Hematopoietic multipotent progenitor cell treated with erythropoietin and hydrocortisone succinate and interleukin-3 and kit ligand, for 4 days (in vitro differentiated cells): ENCODE measurements at regions not wholly inside any gene's neighbourhood (a gene's known extent, or its start where the extent isn't known, plus 50 kb on each side); places are given as distances from the start of the nearest gene placed in this dataset.

ENCODE experiments used
- DNase-seq: peaks from one replicate; pipeline ENCODE4 v3.0.0-alpha.2; 2015

DNA sequence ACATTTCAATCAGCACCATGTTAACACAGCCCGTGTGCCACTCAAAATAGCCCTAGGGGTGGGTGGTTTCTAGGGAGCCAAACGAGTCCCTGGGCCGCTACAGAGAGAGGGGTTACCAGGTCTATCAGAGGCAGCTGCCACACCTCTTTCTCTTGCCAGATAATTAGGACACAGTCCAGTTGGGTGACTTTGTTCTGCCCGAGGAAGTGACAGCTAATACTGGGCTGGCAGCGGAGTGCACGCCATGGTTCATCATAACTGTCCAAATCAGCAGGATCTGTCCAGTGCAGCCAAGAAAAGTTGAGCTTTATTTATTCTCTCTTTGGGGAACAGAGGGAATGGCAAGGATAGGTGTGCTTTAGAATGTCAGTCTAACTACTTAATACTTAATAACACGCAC lies 583.8 kb downstream of the BRINP1 start:
- no peak for DNase-seq

DNA sequence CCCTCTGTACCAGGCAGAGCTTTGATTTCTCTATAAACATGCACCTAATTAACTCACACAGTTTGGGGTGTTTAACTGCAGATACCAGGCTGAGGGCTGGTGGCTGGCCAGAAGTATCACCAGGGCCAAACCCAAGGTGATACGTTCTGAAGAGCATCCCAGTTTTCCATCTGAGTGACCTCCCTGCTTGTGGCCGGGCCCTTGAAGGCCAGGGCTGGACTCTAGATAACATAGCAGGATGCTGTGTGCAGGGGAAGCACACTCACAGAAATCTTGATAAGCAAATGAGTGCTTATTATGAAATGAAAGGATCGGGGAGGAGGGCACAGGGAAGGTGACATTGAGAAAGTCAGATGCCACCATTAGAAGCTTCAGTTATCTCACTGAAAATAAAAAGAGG lies 582.4 kb downstream of the BRINP1 start:
- no peak for DNase-seq

DNA sequence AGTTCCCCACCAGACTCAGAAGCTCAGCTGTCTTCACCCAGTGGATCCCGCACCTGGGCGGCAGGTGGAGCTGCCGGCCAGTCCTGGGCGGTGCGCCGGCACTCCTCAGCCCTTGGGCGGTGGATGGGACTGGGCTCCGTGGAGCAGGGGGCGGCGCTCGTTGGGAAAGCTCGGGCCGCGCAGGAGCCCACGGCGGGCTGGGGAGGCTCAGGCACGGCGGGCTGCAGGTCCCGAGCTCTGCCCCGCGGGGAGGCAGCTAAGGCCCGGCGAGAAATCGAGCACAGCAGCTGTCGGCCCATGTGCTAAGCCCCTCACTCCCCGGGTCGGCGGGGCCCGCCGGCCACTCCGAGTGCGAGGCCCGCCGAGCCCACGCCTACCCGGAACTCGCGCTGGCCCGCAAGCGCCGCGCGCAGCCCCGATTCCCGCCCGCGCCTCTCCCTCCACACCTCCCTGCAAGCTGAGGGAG lies 560.0 kb downstream of the BRINP1 start:
- no peak for DNase-seq

DNA sequence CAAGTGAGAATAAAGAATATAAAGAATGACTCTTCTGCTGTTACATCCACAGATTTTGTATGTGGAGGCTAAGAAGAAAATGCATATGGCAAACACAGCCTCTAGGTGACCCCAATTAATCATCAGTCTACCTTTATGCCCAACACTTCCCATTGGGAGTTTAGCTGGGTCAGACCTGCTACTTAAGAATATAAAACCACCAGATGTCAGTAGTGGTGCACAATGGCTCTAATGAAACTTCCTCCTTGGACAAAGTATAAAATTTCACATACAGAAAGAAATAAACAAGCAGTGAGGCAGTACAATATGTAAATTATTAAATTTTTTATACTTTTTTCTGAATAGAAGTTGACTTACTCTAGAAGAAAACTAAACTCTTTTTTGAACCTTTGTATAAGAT lies 539.9 kb downstream of the BRINP1 start:
- DNase-seq: no peak

DNA sequence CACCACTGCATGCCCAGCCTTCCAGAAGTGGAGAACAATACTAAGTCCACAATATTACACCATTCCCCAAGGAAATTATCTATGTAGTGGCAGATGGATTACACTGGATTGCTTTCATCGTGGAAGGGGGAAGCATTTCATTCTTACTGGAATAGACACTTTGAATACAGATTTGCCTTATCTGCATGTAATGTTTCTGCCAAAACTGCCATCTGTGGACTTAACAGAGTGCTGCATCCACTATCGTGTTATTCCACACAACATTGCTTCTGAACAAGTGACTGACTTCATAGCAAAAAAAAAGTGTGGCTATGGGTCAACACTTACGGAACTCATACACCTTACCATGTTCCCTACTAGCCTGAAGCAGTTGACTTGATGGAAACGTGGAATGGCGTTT lies 536.9 kb downstream of the BRINP1 start:
- no peak for DNase-seq

DNA sequence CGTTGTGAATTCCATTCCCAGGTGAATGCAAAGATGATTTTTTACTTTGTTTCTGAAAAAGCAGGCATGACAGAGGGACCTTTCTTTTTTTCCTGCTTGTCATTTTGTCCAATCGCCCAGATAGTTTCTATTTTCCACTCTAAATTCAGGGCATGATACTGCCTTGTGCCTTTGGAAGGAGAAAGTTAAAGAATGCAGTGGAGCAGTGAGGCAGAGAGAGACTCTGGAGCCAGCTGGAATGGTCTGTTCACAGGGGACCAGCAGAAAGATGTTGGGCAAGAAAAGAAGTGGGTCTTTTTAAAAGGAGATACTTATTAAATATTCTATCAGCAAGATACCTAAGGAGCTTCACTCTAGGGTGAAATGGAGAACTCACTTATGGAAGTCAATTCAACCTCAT lies 532.3 kb downstream of the BRINP1 start:
- no peak for DNase-seq

DNA sequence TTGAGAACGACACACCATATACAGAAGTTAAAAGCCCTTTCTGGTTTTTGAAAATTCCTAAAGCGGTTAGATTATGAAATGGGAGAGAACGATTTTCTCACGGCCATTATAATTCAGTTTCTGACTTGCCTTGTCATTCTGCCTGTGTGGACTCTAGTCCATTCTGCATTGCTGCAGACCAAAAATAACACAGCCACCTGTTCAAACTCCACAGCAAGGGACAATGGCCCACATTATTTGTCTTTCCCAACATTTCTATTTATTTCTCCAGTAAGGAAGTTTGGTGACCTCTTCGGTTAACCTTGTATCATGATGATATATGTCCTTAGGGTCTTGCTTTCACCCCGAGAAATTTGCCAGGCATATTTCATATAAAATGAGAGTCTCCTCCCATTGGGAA lies 497.7 kb downstream of the BRINP1 start:
- DNase-seq: no peak

DNA sequence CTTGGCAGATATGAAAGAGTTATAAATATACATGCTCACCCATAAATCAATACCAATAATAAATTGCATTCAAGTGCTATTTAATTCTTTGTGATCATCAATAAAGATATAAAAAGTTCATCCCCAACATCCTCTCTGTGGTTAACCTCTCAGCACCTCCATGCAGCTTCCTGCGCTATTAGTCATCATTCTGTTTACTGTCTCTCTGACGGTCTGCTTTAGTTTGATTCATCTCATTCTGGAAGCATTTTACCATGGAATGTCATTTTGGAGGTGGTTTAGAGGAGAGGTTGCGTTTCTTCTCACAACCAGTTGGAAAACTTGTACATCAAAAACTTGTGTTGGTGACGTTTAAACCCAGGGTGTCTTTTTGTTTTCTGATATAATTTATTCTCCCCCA lies 486.6 kb downstream of the BRINP1 start:
- no peak for DNase-seq

DNA sequence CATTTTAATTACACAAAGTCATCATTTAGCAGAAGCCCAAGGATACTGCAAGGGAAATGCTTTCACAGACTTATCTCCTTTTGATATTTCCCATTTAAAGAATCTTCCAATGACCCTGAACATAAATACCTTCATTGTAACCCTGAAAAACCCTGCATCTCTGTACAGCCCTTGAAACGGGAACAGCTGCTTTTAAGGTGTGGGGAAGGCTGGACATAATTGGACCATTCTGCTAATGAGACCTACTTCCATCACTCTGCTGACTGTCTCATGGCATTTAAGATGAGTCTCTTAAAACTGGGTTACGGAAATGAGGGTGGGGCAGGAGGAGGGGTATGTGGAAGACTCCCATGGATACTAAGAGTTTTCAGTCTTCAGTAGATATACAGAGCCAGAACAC lies 485.8 kb downstream of the BRINP1 start:
- no peak for DNase-seq

DNA sequence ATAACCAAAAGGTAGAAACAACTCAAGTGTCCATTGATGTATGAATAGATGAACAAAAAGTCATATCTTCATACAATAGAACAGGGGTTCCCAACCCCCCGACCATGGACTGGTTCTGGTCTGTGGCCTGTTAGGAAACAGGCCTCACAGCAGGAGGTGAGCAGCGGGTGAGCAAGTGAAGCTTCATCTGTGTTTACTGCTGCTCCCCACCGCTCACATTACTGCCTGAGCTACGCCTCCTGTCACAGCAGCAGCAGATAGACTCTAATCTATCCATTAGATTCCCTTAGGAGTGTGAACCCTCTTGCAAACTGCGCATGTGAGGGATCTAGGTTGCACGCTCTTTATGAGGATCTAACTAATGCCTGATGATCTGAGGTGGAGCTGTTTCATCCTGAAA lies 478.0 kb downstream of the BRINP1 start:
- DNase-seq: no peak

DNA sequence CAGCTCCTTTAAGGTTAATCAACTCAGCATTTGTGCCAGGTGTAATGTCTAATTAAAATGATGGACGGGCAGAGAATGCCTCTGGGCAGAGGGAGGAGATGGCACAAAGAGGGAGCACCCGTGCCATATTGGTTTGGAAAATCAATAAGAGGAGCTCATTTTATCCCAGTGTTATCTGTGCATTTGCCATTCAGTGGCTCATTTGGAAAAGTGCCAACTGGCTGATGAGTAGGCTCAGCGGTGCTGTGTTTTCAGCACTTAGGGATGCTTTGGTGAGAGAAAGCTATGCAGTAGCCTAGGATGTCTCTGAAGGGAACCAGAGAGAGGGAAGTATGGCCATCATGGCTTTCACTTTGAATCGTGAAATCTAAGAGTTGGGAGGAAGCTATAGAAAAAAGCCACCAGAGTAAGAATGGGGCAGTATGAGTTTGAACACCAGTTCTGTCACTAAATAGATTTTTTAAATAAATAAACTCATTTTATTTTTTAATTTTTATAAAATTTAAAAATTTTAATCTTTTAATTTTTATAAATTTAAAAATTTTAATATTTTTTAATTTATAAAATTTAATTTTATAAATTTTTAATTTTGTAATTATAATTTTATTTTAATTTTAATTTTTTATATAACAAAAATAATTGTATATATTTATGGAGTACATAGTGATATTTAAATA lies 472.8 kb downstream of the BRINP1 start:
- no peak for DNase-seq

DNA sequence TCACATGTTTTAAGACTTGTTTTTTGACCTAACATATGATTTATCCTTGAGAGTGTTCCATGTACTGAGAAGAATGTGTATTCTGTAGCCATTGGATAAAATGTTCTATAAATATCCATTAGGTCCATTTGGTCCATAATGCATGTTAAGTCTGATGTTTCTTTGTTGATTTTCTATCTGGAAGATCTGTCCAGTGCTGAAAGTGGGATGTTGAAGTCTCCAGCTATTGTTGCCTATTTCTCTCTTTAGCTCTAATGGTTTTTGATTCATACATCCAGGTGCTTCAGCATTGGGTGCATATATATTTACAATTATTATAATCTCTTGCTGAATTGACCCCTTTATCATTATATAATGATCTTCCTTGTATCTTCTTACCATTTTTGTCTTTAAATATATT lies 451.1 kb downstream of the BRINP1 start:
- no peak for DNase-seq

DNA sequence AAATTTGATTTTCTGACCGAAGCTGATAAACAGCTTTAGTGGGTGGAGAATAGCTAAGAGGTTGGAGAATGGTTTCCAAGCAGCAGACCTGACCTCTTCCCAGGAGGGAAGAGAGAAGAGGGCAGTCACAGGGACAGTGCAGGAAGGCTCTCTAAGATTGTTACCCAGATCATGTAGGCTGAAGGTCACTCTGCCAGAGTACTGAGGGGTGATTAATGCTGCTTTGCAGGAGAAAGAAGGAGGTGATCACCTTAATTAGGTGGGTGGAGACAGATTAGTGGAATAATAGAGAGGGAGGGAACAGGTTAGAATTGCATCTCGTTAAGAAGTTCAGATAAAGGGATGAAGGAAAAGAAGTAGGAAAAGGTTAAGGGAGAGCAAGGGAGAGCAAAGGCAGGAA lies 440.5 kb downstream of the BRINP1 start:
- no peak for DNase-seq

DNA sequence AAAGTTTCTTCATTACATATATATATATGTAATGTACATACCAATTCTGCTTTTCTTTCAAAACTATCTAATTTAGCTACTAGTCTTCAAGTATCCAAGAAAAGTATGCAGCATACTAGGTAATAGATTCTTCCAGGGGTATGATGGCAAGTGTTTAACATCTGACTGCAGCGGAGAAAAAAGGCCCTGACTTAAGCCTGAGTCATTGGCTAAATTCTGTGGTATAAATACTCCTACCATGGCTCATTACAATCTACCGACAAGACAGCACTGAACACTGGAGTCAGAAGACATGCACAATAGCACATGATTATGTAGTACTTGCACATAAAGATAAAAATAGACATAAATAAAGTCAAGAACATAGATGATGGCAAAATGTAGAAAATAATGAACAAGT lies 439.9 kb downstream of the BRINP1 start:
- no peak for DNase-seq

DNA sequence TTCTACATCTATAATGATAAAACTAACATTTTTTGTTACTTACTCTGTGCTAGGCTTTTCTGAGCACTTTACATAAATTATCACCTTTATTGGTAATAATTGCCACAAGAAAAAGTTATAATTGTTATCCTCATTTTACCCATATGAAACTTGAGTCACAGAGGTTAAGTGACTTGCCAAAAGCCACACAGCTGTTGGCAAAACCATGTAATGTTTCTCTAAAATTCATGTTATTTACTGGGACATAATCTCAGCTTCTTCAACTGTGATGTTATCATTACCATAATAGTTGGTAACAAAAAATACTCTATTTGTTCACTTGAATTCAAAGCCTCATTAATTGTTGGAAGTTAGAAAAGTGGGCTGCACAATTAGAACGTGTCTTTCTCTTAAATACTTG lies 437.3 kb downstream of the BRINP1 start:
- DNase-seq: no peak

DNA sequence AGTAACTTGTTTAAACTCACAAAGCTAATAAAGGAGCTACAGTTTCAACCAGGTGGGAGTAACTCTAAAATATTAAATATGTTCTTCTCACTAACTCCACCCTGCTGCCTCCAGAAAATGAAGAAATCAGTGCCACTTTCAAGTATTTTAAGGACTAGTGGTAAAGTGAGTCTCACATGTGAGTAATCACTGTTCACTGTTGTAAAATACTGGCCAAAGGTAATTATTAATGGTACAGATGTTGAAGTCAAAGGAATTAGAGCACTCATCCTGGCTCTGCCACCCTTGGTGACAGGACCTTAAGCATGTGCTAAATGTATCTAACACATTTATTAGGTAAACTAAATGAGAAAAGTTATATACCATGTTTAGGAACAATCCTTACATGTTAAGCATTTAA lies 430.7 kb downstream of the BRINP1 start:
- no peak for DNase-seq

DNA sequence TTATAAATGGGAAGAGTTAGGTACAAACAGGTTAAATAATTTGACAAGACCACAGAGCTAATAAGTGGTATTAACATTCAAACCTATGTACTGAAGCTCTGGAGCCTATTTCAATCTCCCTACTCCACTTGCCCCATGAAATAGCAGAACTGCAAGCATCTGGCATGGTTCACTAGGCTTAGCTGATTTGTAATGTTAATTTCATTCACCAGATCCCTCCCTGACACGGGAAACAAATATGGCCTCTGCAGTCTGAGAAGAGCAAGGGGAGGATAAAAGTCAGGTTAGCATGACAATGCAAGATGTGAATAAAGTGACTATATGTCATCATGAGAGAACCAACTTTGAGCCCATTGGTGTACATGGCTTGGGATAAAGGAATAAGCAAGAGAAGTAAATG lies 428.8 kb downstream of the BRINP1 start:
- no peak for DNase-seq

DNA sequence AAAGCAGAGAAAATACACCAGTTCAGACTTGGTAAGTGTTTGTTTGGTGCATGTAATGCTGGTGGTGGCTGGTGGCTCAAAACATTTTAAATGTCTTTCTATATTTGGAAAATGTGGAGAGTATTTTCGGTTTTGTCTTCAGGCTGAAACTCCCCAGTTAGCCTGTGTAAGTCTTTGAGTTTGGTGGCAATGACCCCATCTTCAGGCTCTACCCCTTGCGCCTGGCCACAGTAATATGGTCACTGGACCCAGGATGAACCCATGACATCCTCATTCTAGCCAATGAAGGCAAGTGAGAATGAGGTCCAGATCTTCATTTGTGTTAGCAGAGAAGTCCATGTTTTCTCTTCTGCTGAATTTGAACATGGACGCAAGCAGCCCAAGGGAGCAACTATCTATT lies 422.6 kb downstream of the BRINP1 start:
- no peak for DNase-seq

DNA sequence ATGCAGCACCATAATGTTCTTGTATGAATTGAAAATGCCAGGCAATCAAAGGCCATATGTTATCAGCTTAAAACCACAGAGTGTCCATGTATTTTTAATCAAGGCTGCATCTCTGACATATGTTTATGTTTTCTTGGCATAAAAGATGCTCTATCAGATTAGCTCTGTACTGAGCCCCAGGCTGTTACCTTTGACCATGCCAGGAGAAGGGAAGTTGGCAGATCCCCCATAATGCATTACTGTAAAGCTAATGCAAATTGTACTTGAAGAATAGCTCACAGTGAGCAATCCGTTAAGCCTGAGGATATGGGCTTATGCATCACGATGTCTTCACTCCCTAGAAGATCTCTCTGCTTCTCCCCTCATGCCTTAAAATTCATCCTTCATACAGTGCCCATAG lies 414.4 kb downstream of the BRINP1 start:
- DNase-seq: no peak

DNA sequence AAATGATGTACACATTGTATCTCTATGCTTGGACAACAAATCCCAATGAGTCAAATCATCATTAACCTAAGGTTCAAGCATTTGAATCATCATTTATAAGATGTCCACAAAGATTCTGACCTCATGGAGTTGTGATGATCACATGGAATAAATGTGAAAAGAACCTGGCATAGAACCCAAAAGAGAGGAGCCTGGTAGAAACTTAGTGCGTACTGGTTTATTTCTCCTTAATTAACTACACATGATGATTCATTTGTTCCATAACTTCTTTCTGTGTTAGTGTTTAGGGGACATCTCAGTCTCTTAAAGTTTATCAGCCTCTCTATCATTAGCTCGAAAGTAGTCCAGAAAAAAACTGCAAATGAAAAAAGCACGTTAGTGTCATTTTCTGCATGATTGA lies 411.6 kb downstream of the BRINP1 start:
- no peak for DNase-seq

DNA sequence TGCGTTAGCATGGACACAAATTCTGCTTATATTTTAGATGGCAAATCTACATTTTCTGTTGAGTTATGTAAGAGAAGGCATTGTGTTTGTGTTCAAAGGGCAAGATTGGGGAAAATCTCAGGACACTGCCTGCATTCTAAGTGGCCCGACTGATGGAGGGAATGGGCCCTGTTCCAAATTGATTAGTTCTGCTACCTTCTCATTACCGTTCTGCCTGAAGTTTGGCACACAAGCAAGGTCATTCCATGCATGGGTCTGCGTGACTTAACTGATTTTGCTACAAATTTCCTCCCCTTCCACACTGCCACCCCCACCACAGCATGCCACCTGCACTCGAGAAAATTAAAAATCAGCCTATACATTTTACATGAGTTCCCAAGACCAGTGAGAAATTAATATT lies 409.9 kb downstream of the BRINP1 start:
- DNase-seq: no peak

DNA sequence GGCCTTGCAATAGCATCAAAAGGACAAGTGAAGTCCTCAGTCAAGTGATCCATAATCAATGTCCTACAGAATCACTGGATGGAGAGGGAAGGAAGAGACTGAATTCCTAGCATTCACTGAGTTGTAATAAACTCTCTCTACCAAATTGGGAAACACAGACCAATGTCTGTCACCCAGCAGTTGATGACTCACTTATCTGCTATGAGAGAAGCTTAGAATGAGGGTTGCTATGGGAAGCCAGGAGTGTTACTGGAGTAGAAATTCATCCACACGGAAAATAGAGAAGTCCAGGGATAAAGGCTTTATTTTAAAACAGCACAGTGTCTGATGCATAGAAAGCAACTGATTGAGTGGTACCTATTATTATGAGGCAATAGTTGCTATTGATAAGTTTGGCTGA lies 407.4 kb downstream of the BRINP1 start:
- DNase-seq: no peak

DNA sequence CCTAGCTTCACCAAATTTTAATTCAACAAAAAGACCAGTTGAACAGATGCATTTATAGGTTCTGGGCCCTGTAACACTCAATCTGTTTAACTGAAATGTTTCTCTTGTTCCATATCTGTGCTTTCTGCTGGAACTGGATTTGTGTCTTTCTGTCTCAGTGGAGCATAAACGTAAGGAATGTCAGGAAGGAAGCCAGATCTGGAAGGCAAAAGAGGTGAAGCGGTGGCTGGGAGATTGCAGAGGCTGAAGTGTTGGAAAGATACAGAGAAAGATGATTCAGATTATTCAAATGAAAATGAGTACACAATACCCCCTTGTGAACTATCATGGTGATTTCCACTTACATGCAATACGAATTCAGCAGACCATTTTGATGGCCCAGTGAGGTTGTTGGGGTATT lies 406.8 kb downstream of the BRINP1 start:
- DNase-seq: no peak

DNA sequence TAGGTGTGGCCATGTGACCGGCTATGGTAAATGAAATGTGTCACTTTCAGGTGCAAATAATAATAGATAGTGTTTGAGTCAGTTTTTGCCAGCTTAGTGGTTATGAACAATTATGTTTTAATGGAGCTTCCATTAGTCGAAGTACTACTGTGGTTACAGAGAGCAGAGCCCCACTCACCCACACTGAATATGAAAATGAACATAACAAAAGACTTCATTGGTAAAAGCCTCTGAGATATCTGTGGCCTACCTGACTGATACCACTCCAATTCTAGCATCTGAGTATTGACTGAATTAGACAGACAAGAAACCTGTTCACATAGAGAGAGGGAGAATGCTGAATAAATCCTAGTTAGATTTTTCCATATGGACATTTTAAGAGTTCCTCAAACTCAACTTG lies 405.6 kb downstream of the BRINP1 start:
- DNase-seq: no peak

DNA sequence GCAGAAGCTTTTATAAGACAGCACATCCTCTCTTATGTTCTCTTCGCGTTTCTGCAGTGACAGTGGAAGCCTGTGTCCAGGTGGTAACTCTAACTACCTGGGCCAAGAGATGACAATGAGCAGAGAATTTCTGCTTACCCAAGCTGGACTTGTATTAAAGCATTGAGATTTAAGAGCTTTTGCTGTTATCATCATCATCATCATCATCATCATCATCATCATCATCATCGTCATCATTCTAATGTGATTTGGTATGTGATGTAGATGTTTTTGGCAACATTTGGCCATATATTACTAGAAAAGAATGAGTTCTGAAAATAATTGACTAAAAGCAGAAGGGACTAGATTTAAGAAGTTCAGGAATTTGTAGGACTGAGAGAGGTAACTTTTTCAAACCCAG lies 401.3 kb downstream of the BRINP1 start:
- DNase-seq: no peak

DNA sequence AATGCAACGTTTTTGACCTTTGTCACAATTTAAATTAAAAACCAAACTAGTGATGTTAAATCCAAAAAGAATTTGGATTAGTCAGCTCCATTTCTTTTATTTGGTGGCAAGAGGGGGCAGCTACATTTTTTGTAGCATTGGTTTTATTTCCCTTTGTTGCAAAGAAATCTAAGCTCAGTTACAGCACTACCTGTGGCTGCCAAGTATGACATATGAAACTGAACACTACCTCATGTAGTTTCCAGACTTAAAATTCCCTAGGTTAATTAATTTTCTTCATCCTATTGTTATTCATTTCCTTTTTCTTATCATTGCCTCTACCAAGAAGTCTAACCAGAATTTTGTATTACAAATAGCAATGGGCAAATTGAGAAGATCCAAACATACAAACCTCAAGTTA lies 393.5 kb downstream of the BRINP1 start:
- no peak for DNase-seq
